Parathyroid adenoma (tissue), 2 donors: ENCODE measurements at regions not wholly inside any gene's neighbourhood (a gene's known extent, or its start where the extent isn't known, plus 50 kb on each side); places are given as distances from the start of the nearest gene placed in this dataset.

Experiments
- H2AFZ ChIP-seq: fragments of 300-600 bp; sonication (generic); one replicate; pipeline ENCODE4 v1.7.0; 2017; ENCODE audit warnings: antibody characterized with exemption, mild to moderate bottlenecking
- H3K27ac ChIP-seq: fragments of 300-600 bp; sonication (generic); one replicate; pipeline ENCODE4 v1.7.0; 2017
- H3K27me3 ChIP-seq: fragments of 300-600 bp; sonication (generic); one replicate; pipeline ENCODE4 v1.7.0; 2017; ENCODE audit warnings: low read length; ENCODE audit not compliant: control insufficient read depth, insufficient read depth
- H3K36me3 ChIP-seq: fragments of 300-600 bp; sonication (generic); one replicate; pipeline ENCODE4 v1.7.0; 2017; ENCODE audit warnings: low read length; ENCODE audit not compliant: control insufficient read depth, insufficient read depth
- H3K4me1 ChIP-seq: fragments of 300-600 bp; sonication (generic); one replicate; pipeline ENCODE4 v1.7.0; 2017; ENCODE audit warnings: control low read depth
- H3K4me2 ChIP-seq: fragments of 300-600 bp; sonication (generic); one replicate; pipeline ENCODE4 v1.7.0; 2017; ENCODE audit warnings: low read length
- H3K4me3 ChIP-seq: fragments of 300-600 bp; sonication (generic); one replicate; pipeline ENCODE4 v1.7.0; 2017; ENCODE audit warnings: low read depth, low read length
- H3K79me2 ChIP-seq: fragments of 300-600 bp; sonication (generic); one replicate; pipeline ENCODE4 v1.7.0; 2017; ENCODE audit warnings: control low read depth
- H3K9ac ChIP-seq: fragments of 300-600 bp; sonication (generic); one replicate; pipeline ENCODE4 v1.7.0; 2017; ENCODE audit warnings: mild to moderate bottlenecking
- H3K9me3 ChIP-seq: fragments of 300-600 bp; sonication (generic); one replicate; pipeline ENCODE4 v1.7.0; 2017; ENCODE audit warnings: low read length; ENCODE audit not compliant: control insufficient read depth
- TF ChIP-seq, protein P1 (sequence below): fragments of 300-600 bp; sonication (generic); IDR thresholded peaks from one replicate; pipeline ENCODE4 v1.7.0; 2017; ENCODE audit warnings: antibody characterized with exemption, mild to moderate bottlenecking
- donor health status: primary hyperparathyroidism.

- no peaks in the 10 kb centered on the region for H3K79me2 ChIP-seq
- H3K9me3 ChIP-seq = no peaks in the 10 kb centered on the region
- H3K36me3 ChIP-seq = no peaks in the 10 kb centered on the region
- H3K27ac ChIP-seq = no peak overlapping the region
- no peak overlapping the region for H3K9ac ChIP-seq
- H3K4me2 ChIP-seq = no peak overlapping the region
- no peaks in the 10 kb centered on the region for H3K27me3 ChIP-seq
- TF ChIP-seq, protein P1, sequence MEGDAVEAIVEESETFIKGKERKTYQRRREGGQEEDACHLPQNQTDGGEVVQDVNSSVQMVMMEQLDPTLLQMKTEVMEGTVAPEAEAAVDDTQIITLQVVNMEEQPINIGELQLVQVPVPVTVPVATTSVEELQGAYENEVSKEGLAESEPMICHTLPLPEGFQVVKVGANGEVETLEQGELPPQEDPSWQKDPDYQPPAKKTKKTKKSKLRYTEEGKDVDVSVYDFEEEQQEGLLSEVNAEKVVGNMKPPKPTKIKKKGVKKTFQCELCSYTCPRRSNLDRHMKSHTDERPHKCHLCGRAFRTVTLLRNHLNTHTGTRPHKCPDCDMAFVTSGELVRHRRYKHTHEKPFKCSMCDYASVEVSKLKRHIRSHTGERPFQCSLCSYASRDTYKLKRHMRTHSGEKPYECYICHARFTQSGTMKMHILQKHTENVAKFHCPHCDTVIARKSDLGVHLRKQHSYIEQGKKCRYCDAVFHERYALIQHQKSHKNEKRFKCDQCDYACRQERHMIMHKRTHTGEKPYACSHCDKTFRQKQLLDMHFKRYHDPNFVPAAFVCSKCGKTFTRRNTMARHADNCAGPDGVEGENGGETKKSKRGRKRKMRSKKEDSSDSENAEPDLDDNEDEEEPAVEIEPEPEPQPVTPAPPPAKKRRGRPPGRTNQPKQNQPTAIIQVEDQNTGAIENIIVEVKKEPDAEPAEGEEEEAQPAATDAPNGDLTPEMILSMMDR = no peak
- peaks cover 3% of the 10 kb centered on the region for H3K4me1 ChIP-seq
- H2AFZ ChIP-seq = no peak overlapping the region
- no peak overlapping the region for H3K4me3 ChIP-seq
Observed at GRCh38 chr5:69030358-69031062, 63.3 kb upstream of the SLC30A5 start.

GRCh38 chr5:69032009-69032408 lies 61.8 kb upstream of the SLC30A5 start:
- H3K9me3 ChIP-seq = no peaks in the 10 kb centered on the region
- no peak overlapping the region for H3K4me3 ChIP-seq
- peaks cover 6% of the 10 kb centered on the region for H3K4me1 ChIP-seq
- H3K36me3 ChIP-seq = no peaks in the 10 kb centered on the region
- no peak overlapping the region for H3K9ac ChIP-seq
- no peak overlapping the region for H3K27ac ChIP-seq
- H3K4me2 ChIP-seq = no peak overlapping the region
- TF ChIP-seq, protein P1 = no peak
- no peaks in the 10 kb centered on the region for H3K79me2 ChIP-seq
- H3K27me3 ChIP-seq = no peaks in the 10 kb centered on the region
- no peak overlapping the region for H2AFZ ChIP-seq

DNA sequence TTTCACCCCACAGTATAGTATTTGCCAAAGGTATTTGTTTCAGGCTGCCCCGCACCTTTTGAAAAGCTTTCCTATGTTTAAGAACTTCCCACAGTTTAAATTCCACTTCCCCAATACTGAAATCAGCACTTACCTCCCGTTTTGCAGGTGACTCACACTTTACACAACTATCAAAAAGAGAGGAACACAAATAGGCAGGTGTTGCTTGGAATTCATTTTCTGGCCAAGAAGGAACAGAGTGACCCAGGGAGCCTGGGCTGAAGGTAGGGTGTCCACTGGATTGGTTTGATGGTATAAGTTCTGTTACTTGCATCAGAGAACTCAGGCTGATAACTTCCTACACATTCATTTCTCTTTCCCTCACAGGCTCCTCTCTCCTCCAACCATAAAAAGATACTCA lies 60.1 kb upstream of the SLC30A5 start:
- Histone ChIP-seq H2AFZ (no peak overlapping the region), H3K4me1 (peaks cover 6% of the 10 kb centered on the region), H3K36me3 (no peaks in the 10 kb centered on the region), H3K9ac (no peak overlapping the region), H3K4me2 (no peak overlapping the region), H3K79me2 (no peaks in the 10 kb centered on the region), H3K27ac (no peak overlapping the region), H3K27me3 (no peaks in the 10 kb centered on the region), H3K9me3 (no peaks in the 10 kb centered on the region), H3K4me3 (no peak overlapping the region)
- TF ChIP-seq, protein P1 = no peak

DNA sequence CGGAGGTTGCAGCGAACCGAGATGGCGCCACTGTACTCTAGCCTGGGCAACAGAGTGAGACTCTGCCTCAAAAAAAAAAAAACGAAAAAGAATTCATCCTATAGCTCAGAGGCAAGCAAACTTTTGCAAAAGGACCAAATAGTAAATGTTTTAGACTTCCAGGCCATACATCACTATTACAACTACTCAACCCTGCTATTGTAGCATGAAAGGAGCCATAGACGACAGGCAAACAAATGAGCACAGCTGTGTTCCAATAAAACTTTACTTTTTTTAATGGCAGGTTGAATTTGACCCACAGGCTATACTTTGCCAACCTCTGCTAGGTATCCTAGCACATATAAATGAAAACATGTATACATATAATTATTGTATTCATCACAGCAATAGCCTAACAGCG lies 58.9 kb upstream of the SLC30A5 start:
- H3K4me3 ChIP-seq = no peak overlapping the region
- no peak overlapping the region for H3K9ac ChIP-seq
- no peaks in the 10 kb centered on the region for H3K9me3 ChIP-seq
- H2AFZ ChIP-seq = no peak overlapping the region
- H3K4me1 ChIP-seq = peaks cover 5% of the 10 kb centered on the region
- no peaks in the 10 kb centered on the region for H3K79me2 ChIP-seq
- TF ChIP-seq, protein P1 = no peak
- H3K4me2 ChIP-seq = no peak overlapping the region
- no peaks in the 10 kb centered on the region for H3K27me3 ChIP-seq
- no peaks in the 10 kb centered on the region for H3K36me3 ChIP-seq
- no peak overlapping the region for H3K27ac ChIP-seq

DNA sequence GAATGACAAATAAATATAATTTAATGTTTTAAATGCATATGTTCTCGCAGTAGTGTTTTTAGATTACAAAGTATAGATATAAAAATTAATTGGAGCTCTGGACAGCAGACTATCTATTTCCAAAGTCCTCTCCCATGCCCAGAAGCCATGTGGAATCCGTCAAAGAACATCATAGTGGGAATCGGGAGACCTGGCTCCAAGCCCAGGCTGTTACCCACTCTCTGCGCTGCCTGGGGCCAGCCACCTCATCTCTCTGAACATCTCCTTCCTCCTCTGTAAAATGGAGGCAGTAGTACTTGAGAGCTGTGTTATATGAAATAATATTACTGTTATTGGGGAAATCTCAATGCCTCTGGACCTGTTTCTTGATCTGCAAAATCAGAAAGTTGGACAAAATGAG lies 58.1 kb upstream of the SLC30A5 start:
- H3K36me3 ChIP-seq = no peaks in the 10 kb centered on the region
- H2AFZ ChIP-seq = no peak overlapping the region
- H3K9ac ChIP-seq = no peak overlapping the region
- H3K27me3 ChIP-seq = no peaks in the 10 kb centered on the region
- no peaks in the 10 kb centered on the region for H3K9me3 ChIP-seq
- H3K27ac ChIP-seq = no peak overlapping the region
- no peaks in the 10 kb centered on the region for H3K79me2 ChIP-seq
- TF ChIP-seq, protein P1 = no peak
- no peak overlapping the region for H3K4me3 ChIP-seq
- no peak overlapping the region for H3K4me2 ChIP-seq
- H3K4me1 ChIP-seq = peaks cover 4% of the 10 kb centered on the region
